GM21515 (cell line): ENCODE measurements at regions not wholly inside any gene's neighbourhood (a gene's known extent, or its start where the extent isn't known, plus 50 kb on each side); places are given as distances from the start of the nearest gene placed in this dataset.
A peak's percentile ranks its signal among the peaks of the same experiment; 100 is the strongest.
"Not testable (repeated sequence)": the region's sequence is repeated elsewhere in the genome, so short reads cannot be mapped to it uniquely, and the experiment has no call there.

Experiments
- ATAC-seq: cut with Tn5 transposase; IDR thresholded peaks from one replicate; pipeline ENCODE4 v1.9.1; 2021; ENCODE audit not compliant: unreplicated experiment

DNA sequence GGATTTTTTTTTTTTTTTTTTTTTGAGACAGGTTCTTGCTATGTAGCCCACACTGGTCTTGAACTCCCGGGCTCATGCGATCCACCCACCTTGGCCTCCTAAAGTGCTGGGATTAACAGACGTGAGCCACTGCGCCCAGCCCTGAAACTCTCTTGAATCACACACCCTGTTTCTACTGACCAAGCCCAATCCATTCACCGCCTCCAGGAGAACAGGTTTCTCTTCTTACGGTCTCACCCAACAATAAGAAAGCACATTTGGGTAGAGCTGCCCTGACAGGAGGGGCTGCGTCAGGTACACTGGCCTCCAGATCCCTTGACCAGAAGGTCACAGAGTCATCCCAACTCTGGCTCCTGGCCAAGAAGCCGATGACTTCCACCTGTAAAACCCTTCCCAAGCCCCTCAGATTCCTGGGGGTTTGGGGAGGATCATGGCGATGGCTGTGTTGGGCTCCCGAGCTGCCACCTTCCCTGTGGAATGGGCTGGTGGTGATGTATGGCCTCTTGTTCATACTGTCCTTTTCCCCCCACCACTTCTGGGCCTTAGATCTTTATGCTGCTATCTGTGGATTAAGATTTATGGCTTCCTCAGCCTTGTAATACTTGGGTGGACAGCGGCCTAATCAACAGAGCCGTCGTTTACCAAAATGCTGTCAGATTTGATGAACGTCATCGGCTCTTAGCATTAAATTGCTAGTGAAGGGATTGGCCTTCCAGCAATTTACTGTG, 89.1 kb downstream of the KATNIP start:
- ATAC-seq: no peak

DNA sequence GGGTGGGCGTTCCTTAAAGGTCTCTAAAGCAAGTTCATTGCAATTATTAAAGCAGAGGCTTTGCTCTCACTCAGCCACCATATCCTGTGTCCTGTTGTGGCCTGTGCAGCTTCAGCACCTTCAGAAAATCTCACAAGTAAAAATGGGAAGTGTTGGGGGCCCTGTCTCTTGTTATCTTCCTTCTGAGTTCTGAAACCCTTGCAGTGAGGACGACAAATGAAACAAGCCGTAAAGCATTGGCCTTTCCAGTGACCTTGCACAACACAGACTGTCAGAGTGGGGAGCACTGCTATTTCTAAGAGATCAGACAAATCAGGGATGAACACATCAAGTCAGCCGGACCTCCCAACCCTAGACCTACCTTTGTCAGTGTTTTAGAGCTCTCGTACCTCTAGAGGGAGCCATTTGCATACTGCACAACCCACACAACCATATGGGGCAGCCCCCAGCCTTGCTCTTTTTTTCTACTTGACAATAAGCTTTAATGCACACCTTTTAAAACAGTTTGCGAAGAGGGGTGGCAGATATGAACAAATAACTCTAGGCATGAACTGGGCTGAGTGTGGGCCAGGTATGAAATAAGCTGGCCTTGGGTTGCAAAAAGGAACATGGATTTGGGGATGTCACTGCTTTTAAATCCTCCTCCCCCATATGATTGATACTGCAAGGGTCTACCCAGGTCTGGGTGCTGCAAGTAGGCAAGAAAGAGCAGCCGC, 89.8 kb downstream of the KATNIP start:
- peak; percentile 58 for ATAC-seq

DNA sequence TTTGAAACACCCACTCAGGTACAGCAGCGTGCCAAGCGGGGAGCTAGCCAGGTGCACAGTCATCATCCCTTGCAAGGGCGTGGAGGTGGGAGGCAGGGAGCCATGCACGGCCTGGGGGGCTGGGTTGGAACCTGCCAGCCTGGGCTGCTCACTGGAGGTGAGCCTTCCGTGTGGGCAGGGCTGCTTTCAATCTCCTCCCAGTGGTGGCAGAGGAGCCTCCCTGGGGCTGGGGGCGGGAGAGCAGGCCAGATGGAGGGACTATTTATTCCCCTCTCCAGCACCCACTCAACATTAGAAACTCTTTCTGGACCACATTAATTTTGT, 90.3 kb downstream of the KATNIP start:
- ATAC-seq: no peak

DNA sequence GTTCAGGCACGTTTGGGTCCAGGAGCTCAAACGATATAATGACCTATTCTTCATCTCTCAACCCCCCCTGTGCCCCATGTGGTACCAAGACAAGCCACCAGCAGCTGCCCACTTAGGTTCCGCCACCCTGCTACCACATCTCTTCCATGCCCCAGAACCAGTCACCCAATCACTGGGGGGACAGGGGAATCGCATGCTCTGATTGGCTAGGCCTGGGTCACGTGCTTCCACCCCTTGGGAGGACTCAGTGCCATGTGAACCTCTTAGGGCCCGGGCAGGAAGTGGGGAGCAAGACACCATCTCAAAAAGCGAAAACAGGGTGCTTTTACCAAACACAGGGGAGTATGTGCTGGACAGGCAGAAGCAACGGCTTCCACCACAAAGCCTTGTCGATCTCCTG, 91.3 kb downstream of the KATNIP start:
- no peak for ATAC-seq

DNA sequence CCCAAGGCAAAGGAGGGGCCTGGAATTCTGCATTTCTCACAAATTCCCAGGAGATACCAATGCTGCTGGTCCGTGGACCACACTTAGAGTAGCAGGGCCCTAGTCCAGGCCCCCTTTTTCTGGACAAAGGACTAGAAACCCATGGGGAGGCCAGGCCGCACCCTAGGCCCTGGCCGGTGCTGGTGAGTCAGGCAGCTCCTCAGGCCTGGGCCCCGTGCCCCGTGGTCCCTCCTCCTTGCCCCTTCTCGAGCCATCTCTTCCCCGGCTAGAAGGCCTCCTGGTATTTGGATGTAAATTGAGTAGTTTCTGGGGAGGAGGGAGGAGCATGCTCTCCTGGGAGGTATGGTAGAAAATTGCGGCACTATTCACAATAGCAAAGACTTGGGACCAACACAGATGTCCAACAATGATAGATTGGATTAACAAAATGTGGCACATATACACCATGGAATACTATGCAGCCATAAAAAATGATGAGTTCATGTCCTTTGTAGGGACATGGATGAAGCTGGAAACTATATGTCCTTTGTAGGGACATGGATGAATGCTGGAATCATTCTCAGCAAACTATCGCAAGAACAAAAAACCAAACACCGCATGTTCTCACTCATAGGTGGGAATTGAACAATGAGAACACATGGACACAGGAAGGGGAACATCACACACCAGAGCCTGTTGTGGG, 91.9 kb downstream of the KATNIP start:
- not testable (repeated sequence) for ATAC-seq

DNA sequence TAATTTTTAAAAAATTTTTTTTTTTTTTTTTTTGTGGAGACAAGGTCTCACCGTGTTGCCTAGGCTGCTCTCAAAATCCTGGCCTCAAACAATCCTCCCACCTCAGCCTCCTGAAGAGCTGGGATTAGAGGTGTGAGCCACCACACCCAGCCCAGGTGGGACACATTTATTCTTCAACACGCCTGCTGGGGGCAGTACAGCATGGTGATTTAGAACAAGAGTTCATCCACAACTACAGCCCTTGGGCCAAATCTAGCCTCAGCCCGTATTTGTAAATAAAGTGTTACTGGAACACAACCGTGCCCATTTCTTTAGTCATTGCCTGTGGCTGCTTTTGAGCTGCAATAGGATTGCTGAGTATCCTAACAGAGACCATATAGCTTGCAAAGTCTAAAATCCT, 92.8 kb downstream of the KATNIP start:
- ATAC-seq: no peak

DNA sequence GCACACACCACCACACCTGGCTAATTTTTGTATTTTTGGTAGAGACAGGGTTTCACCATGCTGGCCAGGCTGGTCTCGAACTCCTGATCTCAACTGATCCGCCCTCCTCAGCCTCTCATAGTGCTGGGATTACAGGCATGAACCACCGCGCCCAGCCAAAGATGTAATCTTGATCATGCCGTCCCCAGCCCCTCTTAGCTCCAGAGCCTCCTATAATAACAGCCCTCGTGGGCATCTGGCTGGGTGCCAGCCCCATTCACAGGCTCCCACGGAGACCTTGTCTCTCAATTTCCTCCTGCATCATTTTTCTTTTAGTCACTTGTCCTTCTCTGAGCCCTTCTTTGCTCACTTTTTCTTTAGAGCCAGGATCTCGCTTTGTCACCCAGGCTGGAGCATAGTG, 94.2 kb downstream of the KATNIP start:
- ATAC-seq: no peak

DNA sequence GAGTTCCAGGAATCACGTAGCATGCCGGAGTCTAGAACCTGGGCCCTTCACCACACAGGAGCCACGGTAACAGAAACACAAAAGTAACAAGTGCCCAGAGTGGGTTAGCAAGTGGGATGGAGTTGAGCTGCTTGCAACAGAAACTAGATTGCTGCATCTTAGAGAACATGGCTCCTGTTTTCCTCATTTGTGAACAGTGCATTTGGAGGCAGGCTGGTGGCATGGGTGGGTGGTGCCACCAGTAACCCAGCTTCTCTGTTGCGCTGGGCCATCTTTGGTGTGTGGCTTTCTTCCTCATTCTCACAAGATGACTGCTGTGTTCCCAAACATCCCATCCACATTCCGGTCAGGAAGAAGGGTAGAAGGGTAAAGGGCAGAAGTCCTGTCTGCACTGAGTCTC, 95.5 kb downstream of the KATNIP start:
- ATAC-seq: no peak

DNA sequence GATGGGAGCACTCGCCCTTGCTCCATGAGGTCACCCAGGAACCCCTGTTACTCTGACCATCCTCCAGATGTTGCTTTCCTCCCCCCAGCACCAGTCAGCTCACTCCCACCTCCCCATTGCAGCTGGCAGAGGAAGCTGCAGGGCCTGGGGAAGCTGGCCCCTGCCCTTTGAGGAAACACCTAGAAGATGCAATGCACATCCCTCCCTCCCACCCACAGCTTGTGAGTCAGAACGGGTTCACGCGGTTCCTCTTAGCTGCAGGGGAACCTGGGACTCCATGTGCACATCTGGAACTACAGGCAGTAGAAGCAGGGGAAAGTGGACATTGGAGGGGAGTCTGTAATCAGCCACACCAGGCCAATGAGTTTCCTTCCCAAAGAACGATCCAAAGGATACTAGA, 96.9 kb downstream of the KATNIP start:
- no peak for ATAC-seq

DNA sequence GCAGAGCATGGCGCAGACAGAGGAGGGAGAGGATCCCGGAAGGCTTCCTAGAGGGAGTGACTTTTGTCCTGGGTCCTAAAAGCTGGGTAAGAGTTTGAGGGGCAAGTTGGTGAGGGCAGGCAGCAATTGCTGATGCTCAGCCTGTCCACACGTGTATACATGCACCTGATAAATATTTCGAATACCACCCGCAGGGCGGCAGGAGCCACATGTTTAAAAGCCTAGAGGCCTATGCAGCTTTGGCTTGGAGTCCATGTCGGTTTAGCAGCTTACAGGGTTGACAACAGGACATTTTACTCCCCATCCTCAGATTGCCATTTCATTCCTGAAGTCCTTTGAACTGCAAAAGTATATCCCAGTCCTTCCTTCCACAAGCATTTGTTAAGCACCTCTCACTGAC, 99.1 kb downstream of the KATNIP start:
- ATAC-seq: no peak

DNA sequence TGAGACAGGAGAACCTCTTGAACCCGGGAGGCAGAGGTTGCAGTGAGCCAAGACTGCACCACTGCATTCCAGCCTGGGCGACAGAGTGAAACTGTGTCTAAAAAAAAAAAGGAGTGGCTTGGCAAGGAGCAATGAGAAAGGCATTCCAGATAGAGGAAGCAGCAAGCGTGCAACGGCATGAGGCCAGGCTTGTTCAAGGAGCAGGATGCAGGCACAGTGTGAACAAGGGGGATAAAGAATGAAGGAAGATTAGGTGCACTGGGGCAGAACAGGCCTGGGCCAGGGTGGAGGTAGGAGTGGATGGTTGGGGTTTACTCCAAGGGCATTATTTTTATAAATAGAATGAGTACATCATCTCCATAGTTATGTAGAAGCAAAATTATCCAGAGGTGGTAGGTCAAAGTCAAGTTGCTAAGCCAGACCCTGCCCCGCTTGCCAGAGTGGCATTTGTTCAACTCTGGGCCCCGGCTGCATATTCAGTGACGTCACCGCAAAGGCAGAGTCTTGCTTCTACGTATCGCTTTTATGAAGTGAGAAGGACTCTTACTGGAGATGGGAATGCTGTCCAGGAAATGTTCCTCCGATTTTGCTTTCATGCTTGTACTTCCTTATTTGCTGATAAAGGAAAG, 100.2 kb downstream of the KATNIP start:
- ATAC-seq: no peak

DNA sequence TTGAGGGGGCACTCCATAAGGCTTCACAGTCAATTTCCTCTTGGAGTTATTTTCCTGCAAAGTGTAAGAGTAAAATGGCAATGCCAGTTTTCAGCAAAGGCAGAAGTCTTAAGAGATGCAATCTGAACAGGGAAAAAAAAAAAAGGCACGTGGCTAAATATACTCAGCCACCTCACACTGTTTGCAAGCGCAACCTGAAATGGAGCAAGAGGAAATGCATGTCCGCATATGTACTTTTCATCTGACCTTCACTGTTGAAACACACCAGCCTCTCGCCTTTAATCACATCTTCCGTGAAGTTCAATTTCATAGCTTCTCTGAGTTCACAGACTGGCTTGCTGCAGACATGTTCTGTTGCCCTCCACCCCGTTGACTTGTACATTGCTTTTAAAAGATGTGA, 101.4 kb downstream of the KATNIP start:
- ATAC-seq: no peak

DNA sequence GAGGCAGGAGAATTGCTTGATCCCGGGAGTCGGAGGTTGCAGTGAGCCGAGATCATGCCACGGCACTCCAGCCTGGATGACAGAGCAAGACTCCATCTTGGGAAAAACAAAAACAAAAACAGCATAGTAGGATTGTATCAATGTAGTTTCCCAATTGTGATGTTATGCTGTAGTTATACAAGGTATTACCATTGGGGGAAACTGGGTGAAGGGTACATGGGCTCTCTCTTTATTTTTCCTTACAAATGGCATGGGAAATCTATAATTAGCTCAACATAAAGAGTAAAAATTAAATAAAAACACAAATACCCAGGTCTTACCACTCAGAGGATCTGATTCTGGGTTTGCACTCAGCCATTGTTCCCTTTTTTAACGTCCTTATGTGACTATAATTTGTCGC, 107.9 kb downstream of the KATNIP start:
- ATAC-seq: no peak

DNA sequence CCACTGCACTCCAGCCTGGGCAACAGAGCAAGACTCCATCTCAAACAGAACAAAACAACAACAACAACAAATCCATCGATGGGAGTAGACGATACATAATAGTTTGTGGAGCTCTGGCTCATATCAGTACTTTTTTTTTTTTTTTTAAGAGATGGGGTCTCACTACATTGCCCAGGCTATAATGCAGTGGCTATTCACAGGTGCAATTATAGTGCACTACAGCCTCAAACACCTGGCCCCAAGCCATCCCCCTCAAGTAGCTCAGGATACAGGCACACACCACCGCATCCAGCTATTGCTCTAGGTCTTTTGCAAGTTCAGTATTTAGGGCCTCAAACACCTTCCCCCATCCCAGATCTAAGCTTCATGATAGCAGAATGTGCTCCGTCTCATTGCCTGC, 110.6 kb downstream of the KATNIP start:
- no peak for ATAC-seq

DNA sequence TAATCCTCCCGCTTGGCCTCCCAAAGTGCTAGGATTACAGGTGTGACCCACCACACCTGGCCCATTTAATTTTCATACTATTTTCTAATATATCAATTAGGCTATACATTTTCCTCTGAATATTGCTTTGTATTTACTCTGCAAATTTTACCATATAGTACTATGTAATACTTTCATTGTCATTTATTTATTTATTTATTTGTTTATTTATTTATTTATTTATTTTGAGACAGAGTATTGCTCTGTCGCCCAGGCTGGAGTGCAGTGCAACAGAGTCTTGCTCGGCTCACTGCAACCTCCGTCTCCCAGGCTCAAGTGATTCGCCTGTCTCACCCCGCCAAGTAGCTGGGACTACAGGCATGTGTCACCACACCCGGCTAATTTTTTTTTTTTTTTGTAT, 113.3 kb downstream of the KATNIP start:
- not testable (repeated sequence) for ATAC-seq

DNA sequence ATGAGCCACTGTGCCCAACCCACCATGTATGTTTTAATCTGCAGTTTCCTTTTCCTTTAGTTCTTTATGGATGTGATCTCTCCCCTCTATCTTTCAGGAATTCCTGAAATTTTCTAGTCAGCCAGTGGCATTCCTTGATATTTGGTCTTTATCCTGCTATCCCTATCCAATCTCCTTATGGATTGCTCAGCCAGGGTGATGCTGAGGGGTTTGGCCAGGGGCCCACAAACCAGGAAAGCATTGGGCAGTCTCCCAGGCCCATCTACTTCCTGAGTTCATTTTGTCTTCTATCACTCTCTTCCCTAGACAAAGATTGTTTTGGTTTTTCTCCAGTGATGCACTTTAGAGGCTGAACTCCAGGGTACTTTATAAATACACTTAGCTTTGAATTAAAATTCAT, 115.9 kb downstream of the KATNIP start:
- ATAC-seq: no peak

DNA sequence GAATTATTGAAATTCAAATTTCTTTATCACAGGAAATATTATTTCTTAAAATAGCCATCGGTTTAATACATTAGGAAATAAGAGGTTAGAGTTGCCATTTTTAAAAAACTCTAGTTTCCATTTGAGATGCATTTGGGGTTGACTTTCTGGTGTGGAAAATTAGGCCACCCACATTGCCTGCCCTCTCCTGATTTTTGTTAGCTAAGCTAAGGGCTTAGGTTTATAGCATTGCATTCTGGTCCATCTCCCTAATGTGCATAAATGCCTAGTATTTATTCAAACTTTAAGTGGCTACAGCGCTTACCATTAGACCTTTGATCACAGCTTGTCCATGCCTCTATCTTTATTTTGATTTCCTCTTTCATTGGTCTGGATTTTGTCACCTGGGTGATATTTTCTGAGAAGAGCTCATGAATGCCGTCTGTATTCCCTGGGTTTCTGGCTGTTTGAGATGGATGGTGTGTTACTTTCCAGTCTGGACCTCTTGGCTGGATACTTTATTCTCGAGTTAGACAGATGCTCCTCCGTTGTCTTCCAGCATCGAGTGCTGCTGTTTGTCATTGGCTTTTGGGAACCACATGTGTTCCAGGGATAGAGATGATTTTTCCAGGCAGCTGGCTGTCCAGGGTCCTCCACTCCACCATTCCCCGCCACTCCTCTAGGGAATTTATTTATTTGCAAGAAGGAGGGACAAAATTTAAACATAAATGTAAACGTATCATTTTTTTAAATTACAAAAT, 120.3 kb downstream of the KATNIP start:
- no peak for ATAC-seq

DNA sequence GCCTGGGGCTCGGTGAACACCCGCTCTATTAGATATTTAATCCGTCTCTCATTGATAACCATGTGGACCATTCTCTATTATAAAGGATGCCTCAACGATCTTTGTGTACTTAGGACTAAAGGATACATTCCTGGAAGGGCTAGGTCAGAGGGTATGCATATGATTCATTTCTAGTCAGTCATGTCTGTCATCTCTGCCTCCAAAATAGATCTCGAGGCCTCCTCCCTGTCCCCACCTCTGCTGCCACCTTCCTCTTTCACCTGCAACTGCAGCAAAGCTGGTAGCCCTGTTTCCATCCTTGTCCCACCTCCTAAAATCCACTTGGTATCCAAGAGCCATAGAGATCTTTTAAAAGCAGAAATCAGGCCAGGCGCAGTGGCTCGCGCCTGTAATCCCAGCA, 121.5 kb downstream of the KATNIP start:
- ATAC-seq: no peak

DNA sequence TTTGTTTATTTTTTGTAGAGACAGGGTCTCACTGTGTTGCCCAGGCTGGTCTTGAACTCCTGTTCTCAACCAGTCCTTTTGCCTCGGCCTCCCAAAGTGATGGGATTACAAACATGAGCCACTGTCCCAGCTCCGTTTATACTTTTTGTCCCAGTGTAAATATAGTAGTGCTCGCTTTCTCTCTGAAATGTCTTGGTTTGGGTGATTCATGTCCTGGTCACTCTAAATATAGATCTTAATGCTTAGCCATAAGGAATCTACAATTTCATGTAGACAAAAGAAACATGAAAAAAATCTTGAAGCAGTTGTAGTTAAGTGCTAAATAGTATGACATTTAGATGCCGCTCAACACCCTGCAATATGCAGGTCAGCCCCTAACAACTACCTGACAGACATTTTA, 126.9 kb downstream of the KATNIP start:
- no peak for ATAC-seq

DNA sequence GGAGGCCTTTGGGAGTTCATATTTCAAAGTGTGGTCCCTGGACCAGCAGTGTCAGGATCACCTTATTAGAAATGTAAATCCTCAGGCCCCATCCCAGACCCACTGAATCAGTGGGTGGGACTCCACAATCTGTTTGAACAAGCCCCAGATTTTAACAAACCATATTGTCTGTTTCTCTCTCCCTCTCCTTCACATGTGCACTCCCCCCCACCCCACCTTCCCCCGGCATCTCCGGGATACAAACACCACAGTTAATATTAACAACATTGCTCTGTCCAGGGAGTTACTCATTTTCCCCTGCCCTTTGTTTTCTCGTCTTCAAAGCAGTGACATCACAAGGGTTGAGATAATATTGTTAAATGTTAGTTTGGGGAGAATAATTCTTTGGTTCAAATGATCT, 127.3 kb downstream of the KATNIP start:
- ATAC-seq: no peak

DNA sequence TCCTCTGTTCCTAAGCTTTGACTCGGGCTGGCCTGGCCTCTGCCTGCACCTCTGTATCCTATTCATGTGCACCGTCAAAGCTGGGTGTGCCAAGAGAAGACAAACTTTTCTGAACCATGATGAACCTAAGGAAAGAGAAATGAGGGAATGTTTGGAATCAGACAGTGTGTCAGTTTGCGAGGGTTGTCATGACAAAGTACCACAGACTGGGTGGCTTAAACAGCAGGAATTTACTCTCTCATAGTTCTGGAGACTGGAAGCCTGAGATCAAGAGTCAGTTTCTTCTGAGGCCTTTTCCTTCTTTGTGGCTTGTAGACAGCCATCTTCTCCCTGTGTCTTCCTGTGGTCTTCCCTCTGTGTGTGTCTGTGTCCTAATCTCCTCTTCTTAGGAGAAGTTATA, 129.0 kb downstream of the KATNIP start:
- ATAC-seq: no peak
